ENCODE measurements at regions not wholly inside any gene's neighbourhood (a gene's known extent, or its start where the extent isn't known, plus 50 kb on each side); places are given as distances from the start of the nearest gene placed in this dataset.

DNA sequence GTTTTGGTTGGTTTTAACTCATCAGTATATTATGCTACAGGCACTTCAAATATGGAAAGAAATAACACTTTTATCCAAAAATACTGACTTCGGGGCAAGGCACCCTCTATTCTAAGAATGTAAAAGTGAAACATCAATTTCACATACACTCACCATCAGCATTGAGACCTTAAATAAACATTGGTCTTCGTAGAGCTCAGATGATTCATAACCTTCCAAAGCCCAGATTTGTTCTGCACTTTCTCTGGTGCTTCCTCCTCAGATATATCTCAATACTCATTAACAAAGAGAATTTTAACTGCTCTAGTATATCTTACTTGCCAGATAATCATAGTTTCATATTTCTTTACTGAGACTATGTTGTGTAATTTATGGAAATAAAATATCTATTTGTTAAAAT, 794.3 kb downstream of the LIG4 start:
- no peaks in the 10 kb centered on the region for H3K36me3 ChIP-seq (ENCODE audit: control insufficient read depth in 1 of 2, insufficient read depth in 2 of 2, low read length in 2 of 2)
- no peaks in the 10 kb centered on the region for H3K4me1 ChIP-seq (ENCODE audit: control insufficient read depth in 1 of 2, insufficient read depth in 2 of 2, low read length in 2 of 2)
- no peak overlapping the region for H3K27ac ChIP-seq (ENCODE audit: low read depth, low read length)
- H2AFZ ChIP-seq (ENCODE audit: low read depth, low read length, poor library complexity, severe bottlenecking): no peak overlapping the region
- H3K9me3 ChIP-seq (ENCODE audit: control insufficient read depth in 1 of 2, insufficient read depth in 1 of 2, low read depth in 1 of 2, low read length in 2 of 2): peaks cover 13 to 16% of the 10 kb centered on the region in 2 experiments; a peak in 3 of 4 replicates
- intact Hi-C loops (cut with micrococcal nuclease): no loop called here
- no peaks in the 10 kb centered on the region for H3K9me2 ChIP-seq (ENCODE audit: insufficient read depth)
- ATAC-seq (no peak), DNase-seq (ENCODE audit: low read depth, low spot score) (no peak)
- BruUV-seq (replicated peaks): no TSS peak
- ChIA-PET POLR2A (no interaction called here), RAD21 (ENCODE audit: low non-redundant PET in 1 of 2, low total read pairs in 2 of 2, uncharacterized antibody in 2 of 2, unreplicated experiment in 2 of 2) (no interaction called here), CTCF (no interaction called here)
- no peak overlapping the region for H3K4me2 ChIP-seq (ENCODE audit: low read length)
- no peaks in the 10 kb centered on the region for H4K20me1 ChIP-seq (ENCODE audit: insufficient read depth)
- no peaks in the 10 kb centered on the region for H3K27me3 ChIP-seq (ENCODE audit: insufficient read depth, low read length)
- no peak overlapping the region for H3K9ac ChIP-seq (ENCODE audit: low read length)
- H3K4me3 ChIP-seq (replicated peaks in 1 of 2; ENCODE audit: low read depth in 1 of 2, low read length in 2 of 2): no peak overlapping the region
- TF ChIP-seq ZNF274 (IDR thresholded peaks at IDR 0.05; ENCODE audit: low read depth, low read length) (no peak), ELF1 (IDR thresholded peaks at IDR 0.05; ENCODE audit: borderline replicate concordance, low read depth) (no peak), JUND (IDR thresholded peaks at IDR 0.05) (no peak), YY1 (IDR thresholded peaks at IDR 0.05; ENCODE audit: extremely low read depth, insufficient replicate concordance, low read depth, low read length) (no peak), EZH2phosphoT487 (IDR thresholded peaks at IDR 0.05; ENCODE audit: borderline replicate concordance) (no peak), SIN3A (IDR thresholded peaks at IDR 0.05; ENCODE audit: low read depth) (no peak), TCF7L2 (IDR thresholded peaks at IDR 0.05; ENCODE audit: borderline replicate concordance, extremely low read depth, insufficient read depth, insufficient read length) (no peak), CEBPB (IDR thresholded peaks at IDR 0.05; ENCODE audit: low read depth) (no peak), EGR1 (IDR thresholded peaks at IDR 0.05; ENCODE audit: low read depth) (no peak), CBX3 (IDR thresholded peaks at IDR 0.05; ENCODE audit: low read depth) (no peak), POLR2A (IDR thresholded peaks at IDR 0.05; ENCODE audit: borderline replicate concordance, extremely low read depth, insufficient read depth, insufficient read length) (no peak), RAD21 (IDR thresholded peaks at IDR 0.05; ENCODE audit: low read depth) (no peak), POLR2AphosphoS5 (IDR thresholded peaks at IDR 0.05; ENCODE audit: low read depth, low read length) (no peak), ZFX (IDR thresholded peaks at IDR 0.05) (no peak), SP1 (IDR thresholded peaks at IDR 0.05; ENCODE audit: low read depth) (no peak)
- TF ChIP-seq, protein P1, sequence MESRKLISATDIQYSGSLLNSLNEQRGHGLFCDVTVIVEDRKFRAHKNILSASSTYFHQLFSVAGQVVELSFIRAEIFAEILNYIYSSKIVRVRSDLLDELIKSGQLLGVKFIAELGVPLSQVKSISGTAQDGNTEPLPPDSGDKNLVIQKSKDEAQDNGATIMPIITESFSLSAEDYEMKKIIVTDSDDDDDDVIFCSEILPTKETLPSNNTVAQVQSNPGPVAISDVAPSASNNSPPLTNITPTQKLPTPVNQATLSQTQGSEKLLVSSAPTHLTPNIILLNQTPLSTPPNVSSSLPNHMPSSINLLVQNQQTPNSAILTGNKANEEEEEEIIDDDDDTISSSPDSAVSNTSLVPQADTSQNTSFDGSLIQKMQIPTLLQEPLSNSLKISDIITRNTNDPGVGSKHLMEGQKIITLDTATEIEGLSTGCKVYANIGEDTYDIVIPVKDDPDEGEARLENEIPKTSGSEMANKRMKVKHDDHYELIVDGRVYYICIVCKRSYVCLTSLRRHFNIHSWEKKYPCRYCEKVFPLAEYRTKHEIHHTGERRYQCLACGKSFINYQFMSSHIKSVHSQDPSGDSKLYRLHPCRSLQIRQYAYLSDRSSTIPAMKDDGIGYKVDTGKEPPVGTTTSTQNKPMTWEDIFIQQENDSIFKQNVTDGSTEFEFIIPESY (IDR thresholded peaks at IDR 0.05; ENCODE audit: extremely low read depth, insufficient replicate concordance, low read length): no peak
- TF ChIP-seq, protein P2, sequence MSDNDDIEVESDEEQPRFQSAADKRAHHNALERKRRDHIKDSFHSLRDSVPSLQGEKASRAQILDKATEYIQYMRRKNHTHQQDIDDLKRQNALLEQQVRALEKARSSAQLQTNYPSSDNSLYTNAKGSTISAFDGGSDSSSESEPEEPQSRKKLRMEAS (IDR thresholded peaks at IDR 0.05): no peak
- TF ChIP-seq, protein P3, sequence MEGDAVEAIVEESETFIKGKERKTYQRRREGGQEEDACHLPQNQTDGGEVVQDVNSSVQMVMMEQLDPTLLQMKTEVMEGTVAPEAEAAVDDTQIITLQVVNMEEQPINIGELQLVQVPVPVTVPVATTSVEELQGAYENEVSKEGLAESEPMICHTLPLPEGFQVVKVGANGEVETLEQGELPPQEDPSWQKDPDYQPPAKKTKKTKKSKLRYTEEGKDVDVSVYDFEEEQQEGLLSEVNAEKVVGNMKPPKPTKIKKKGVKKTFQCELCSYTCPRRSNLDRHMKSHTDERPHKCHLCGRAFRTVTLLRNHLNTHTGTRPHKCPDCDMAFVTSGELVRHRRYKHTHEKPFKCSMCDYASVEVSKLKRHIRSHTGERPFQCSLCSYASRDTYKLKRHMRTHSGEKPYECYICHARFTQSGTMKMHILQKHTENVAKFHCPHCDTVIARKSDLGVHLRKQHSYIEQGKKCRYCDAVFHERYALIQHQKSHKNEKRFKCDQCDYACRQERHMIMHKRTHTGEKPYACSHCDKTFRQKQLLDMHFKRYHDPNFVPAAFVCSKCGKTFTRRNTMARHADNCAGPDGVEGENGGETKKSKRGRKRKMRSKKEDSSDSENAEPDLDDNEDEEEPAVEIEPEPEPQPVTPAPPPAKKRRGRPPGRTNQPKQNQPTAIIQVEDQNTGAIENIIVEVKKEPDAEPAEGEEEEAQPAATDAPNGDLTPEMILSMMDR (IDR thresholded peaks at IDR 0.05 in 2 of 3, conservative IDR thresholded peaks at IDR 0.05 in 1 of 3; ENCODE audit: borderline replicate concordance in 1 of 3, insufficient read depth in 1 of 3, low read depth in 2 of 3, low read length in 2 of 3): no peak
- TF ChIP-seq, protein P4, sequence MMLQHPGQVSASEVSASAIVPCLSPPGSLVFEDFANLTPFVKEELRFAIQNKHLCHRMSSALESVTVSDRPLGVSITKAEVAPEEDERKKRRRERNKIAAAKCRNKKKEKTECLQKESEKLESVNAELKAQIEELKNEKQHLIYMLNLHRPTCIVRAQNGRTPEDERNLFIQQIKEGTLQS (IDR thresholded peaks at IDR 0.05): no peak
- TF ChIP-seq, protein P5, sequence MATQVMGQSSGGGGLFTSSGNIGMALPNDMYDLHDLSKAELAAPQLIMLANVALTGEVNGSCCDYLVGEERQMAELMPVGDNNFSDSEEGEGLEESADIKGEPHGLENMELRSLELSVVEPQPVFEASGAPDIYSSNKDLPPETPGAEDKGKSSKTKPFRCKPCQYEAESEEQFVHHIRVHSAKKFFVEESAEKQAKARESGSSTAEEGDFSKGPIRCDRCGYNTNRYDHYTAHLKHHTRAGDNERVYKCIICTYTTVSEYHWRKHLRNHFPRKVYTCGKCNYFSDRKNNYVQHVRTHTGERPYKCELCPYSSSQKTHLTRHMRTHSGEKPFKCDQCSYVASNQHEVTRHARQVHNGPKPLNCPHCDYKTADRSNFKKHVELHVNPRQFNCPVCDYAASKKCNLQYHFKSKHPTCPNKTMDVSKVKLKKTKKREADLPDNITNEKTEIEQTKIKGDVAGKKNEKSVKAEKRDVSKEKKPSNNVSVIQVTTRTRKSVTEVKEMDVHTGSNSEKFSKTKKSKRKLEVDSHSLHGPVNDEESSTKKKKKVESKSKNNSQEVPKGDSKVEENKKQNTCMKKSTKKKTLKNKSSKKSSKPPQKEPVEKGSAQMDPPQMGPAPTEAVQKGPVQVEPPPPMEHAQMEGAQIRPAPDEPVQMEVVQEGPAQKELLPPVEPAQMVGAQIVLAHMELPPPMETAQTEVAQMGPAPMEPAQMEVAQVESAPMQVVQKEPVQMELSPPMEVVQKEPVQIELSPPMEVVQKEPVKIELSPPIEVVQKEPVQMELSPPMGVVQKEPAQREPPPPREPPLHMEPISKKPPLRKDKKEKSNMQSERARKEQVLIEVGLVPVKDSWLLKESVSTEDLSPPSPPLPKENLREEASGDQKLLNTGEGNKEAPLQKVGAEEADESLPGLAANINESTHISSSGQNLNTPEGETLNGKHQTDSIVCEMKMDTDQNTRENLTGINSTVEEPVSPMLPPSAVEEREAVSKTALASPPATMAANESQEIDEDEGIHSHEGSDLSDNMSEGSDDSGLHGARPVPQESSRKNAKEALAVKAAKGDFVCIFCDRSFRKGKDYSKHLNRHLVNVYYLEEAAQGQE (IDR thresholded peaks at IDR 0.05; ENCODE audit: low read depth): no peak
- H3K79me2 ChIP-seq (ENCODE audit: insufficient read depth, low read length): no peaks in the 10 kb centered on the region
